ENCODE measurements at regions not wholly inside any gene's neighbourhood (a gene's known extent, or its start where the extent isn't known, plus 50 kb on each side); places are given as distances from the start of the nearest gene placed in this dataset.
"Not testable (repeated sequence)": the region's sequence is repeated elsewhere in the genome, so short reads cannot be mapped to it uniquely, and the experiment has no call there.

GRCh38 chr16:26631365-26631764 lies 435.4 kb upstream of the C16orf82 start:
- TF ChIP-seq, protein P1, sequence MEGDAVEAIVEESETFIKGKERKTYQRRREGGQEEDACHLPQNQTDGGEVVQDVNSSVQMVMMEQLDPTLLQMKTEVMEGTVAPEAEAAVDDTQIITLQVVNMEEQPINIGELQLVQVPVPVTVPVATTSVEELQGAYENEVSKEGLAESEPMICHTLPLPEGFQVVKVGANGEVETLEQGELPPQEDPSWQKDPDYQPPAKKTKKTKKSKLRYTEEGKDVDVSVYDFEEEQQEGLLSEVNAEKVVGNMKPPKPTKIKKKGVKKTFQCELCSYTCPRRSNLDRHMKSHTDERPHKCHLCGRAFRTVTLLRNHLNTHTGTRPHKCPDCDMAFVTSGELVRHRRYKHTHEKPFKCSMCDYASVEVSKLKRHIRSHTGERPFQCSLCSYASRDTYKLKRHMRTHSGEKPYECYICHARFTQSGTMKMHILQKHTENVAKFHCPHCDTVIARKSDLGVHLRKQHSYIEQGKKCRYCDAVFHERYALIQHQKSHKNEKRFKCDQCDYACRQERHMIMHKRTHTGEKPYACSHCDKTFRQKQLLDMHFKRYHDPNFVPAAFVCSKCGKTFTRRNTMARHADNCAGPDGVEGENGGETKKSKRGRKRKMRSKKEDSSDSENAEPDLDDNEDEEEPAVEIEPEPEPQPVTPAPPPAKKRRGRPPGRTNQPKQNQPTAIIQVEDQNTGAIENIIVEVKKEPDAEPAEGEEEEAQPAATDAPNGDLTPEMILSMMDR (IDR thresholded peaks at IDR 0.05) = not testable (repeated sequence)
- not testable (repeated sequence) for TF ChIP-seq POLR2A (IDR thresholded peaks at IDR 0.05)
